Amygdala (tissue), 56 donors: ENCODE measurements at regions not wholly inside any gene's neighbourhood (a gene's known extent, or its start where the extent isn't known, plus 50 kb on each side); places are given as distances from the start of the nearest gene placed in this dataset.
"Not testable (repeated sequence)": the region's sequence is repeated elsewhere in the genome, so short reads cannot be mapped to it uniquely, and the experiment has no call there.

Experiments used
- DNase-seq, 56 donors: peaks; one replicate each; lab custom pipeline; 2025; lab: John Stamatoyannopoulos, UW

DNA sequence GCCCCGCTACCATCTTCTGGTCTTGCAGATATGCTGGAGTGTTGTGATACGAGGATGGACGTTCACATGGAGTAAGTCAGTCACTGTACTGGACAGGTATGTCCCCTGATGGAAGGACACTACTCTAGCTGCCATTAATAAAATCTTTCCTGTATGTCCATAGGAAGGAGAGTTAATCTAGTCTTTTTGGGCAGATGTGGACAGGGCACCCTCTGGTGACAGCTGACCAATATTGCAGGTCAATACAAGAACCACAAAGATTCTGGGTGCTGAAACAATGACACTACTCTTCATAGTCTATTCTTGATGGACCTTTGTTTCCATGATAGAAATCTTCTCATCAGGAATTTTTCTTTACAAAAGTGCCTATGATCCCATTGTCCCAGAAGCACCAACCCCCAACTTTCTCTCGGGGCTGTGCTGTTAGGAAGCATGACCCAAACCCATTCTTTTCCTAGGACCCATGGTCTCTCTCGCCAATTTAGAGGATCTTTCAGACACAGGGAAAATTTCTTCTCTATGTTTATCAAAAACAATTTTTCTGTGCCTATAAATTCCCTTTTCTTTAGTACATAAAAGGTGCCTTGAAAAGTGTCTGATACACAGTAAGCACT lies 376.9 kb downstream of the DTWD2 start:
- no peak for DNase-seq

DNA sequence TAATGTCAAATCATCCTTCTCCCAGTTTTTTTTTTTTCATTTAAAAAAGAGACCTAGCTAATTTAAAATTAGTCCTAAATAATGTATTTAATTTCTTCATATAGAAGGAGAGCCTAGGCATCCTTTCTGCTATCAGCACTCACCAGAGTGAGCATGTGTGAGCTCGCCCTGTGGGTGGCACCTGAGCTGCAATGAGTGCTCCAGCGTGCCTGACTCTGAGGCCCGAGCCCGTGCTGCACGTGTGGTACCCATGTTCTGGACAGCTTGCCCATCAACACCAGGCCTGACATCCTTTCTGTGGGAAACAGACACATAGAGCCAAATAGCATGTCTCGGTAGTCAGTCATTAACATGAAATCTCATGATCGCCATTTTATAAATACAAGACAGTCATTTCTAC lies 381.4 kb downstream of the DTWD2 start:
- no peak for DNase-seq

DNA sequence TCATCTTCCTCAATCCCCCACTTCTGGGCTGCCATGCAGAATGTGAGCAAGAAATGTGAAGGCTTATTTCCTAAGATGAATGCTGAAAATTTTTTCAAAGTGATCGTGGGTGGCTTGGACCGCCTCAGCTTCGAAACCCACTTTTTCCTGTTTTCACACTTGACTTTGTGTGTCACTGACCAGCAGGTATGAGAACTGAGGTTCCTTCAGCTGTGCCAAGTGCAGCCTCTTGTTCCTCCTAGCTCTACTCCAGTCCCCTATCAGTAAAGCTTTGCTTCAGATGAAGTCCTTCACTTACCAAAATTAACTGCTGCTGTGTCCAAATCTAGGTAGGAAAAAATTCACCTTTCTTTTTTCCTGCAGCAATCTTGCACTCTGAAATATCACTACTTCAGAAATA lies 382.6 kb downstream of the DTWD2 start:
- no peak for DNase-seq

DNA sequence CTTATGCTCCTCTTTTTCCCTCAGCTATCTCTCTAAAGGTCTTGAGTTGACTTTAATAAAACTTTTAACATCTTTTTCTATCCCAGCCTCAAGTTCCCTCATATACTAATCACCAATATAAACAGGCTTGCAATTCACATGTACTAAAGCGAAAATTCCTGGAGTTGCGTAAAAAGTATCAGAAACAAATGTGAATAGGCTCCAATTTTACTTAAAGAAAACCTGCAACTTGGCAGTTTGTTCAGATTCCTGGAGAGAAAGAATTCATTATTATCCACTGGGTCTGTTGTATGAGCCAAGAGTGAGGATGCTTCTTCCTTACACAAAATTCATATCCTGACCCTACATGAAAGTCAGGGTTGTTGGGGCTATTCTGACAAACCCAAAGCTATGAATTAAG lies 384.2 kb downstream of the DTWD2 start:
- no peak for DNase-seq

DNA sequence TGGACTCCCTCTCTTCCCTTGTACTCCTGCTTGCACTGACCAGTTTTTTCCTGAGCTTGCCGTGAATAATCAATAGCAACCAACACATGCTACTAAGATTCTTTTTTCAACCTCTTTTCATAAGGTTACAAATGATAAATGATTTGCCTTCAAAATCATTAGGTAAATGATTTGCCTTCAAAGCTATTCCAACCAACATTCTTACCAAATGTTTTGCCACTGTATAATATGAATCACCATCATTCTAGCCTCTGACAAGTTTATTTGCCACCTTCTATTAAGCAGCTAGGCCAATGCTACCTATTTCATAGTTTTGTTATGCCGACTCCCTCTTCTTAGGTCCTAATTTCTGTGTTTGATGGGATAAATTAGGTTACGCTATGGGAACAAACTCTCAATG lies 385.1 kb downstream of the DTWD2 start:
- DNase-seq, result no peak

DNA sequence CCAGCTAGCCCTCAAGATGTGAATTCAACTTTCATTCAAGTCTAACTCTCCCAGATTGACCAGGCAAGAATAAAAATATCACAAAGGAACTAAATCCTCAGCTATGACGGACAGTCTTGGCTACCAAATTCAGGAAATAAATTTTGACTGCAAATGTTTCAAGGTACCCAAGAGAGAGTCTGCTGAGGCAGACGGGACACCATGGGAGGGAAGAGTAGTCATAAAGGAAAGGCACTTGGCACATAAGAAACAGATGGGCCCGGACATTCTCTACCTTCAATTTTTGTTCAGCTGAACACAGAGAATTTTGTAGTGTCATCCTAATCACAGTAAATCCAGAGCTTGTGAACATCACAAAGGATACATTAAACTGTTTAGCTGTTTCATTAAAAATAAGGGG lies 390.0 kb downstream of the DTWD2 start:
- DNase-seq, result no peak

GRCh38 chr5:118597543-118597942 lies 390.8 kb downstream of the DTWD2 start:
- DNase-seq, result no peak

DNA sequence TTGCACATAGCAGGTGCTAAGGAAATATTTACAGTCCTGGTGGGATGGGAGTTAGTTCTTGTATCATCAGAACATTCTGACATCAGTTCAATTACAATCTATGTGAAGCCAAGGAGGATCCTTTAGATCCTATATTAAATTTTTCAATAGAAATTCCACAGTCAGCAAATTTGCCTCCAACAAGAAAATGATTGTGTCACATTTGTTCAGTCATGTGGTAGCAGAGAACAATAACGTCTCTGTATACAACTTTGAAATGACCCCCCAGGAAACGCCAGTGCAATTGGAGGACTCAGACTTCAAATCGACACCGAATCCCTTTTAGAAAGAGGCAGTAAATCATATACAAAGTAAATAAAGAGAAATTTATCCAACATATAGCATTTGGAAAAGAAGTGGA lies 392.1 kb downstream of the DTWD2 start:
- peak in 3 of 56 donors; percentile 0 to 24 (median 5) for DNase-seq

GRCh38 chr5:118593003-118593328 lies 395.4 kb downstream of the DTWD2 start:
- no peak for DNase-seq

GRCh38 chr5:118592229-118593002 lies 395.9 kb downstream of the DTWD2 start:
- DNase-seq, result no peak

DNA sequence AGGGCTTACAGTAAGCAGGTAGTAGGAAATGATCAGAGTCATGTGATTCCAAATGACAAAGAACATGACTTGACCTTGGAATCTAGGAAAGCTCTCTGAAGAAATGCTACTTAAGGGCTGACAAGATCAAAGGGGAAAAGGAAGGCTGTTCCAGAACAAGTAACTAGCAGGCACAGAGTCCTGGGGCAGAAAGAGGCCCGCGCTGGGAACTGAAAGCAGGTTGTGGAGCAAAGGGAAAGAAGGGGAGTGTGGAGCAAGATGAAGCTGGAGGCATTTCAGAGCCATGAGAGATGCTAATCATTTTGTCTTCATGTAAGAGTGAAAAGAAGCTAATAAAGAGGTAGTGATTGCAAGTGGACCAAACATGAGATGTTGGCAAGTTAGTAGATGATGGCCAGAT lies 397.5 kb downstream of the DTWD2 start:
- no peak for DNase-seq

GRCh38 chr5:118580949-118581348 lies 407.4 kb downstream of the DTWD2 start:
- no peak for DNase-seq

- DNase-seq, result no peak
Measured at GRCh38 chr5:118578093-118578492, 410.3 kb downstream of the DTWD2 start.

- no peak for DNase-seq
Measured at GRCh38 chr5:118577621-118578020, 410.7 kb downstream of the DTWD2 start.

DNA sequence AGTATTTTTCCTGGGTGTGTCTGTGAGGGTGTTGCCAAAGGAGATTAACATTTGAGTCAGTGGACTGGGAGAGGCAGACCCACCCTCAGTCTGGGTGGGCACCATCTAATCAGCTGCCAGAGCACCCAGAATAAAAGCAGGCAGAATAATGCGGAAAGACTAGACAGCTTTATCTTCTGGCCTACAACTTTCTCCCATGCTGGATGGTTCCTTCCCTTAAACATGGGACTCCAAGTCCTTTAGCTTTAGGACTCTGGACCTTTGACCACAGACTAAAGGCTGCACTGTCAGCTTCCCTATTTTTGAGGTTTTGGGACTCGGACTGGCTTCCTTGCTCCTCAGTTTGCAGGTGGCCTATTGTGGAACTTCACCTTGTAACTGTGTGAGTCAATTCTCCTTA lies 418.1 kb downstream of the DTWD2 start:
- DNase-seq, result not testable (repeated sequence)

- DNase-seq, result not testable (repeated sequence)
Measured at GRCh38 chr5:118569596-118569995, 418.8 kb downstream of the DTWD2 start.

DNA sequence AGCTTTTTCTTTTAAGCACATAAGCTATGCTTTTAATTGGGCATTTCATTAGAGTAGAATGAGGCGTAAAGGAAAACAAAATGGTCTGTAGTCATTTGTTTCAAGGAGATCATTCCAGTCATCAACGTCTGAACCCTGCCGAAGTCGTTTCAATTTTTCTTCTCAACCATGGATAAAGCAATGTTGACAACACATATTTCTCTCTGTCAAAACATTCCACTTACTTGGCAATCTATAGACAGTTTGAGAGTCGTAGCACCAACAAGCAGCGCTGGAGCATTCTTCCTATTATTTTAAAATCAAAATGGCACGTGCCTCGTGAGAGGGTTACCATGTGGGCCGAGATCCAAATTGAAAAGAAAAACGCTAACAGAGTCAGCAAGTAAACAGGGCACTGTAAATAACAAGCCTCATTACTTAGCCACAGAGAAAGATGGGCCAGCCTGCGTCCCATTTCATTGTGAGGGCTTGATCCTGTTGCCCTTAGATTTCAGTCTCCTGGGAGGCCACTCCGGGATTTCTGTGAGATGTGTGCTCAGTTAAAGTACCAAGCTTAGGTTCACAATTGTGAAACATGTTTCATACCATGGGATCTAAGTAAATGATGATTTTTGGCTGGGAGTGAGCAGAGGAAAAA lies 422.9 kb downstream of the DTWD2 start:
- DNase-seq, result no peak

DNA sequence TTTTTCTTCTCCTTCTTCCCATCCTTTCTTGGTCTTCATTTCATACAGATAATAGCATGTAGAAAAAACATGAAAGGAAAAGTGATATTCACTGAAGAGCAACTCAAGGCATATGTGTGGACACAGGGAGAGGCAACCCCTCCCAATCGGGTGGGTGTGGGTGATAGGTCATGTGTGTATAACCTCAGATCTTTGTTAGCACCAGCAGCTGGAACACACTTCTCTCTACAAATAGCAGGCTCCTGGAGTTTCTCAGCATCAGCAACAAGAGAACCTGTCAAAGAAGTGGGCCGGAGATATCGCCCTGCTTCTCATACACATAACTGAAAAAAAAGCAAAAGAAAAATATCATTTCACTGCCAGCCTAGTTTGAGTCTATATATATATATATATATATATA lies 426.4 kb downstream of the DTWD2 start:
- no peak for DNase-seq

GRCh38 chr5:118561235-118561634 lies 427.1 kb downstream of the DTWD2 start:
- no peak for DNase-seq

DNA sequence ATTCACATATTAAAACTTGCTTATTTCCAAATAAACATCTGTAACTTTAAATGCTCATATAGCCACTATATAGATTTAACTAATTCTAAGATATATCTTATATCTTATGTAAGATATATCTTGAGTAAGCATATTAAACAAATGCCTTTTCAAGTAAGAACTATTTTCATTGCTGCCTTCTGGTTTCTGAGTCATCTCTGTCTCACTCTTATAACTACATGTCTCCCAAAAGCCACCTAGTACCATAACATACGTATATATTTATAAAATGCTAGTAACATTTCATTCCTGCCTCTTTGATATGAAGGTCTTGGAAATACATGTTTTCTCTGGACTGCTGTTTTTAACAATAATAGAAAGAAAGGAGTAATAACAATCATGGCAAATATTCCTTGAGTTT lies 429.5 kb downstream of the DTWD2 start:
- no peak for DNase-seq

GRCh38 chr5:118557251-118557661 lies 431.1 kb downstream of the DTWD2 start:
- DNase-seq, result no peak

DNA sequence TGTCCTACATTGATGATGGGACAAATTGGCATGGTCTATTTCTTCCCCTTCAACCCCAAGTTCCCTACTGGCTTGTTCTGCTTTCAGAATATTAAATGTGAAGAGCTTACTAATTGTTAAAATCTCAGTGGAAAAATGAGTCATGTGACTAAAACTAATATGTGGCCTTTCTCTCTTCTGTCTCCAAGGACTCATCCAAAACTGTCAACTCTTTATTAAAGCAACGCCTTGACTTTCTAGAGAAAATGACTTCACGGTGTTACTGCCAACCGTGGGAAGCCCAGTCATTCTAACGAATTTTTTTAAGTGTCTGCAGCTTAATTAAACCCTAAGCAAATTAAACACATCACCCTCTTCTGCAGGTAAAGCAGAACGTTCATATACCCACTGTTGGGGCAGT lies 431.6 kb downstream of the DTWD2 start:
- DNase-seq, result no peak
